HepG2 (cell line): ENCODE measurements at regions not wholly inside any gene's neighbourhood (a gene's known extent, or its start where the extent isn't known, plus 50 kb on each side); places are given as distances from the start of the nearest gene placed in this dataset.

Experiments used
- ATAC-seq: fragments of 200-7000 bp; cut with Tn5 transposase; 3 replicates; pipeline ENCODE4 v1.9.1; 2020; ENCODE audit warnings: mild to moderate bottlenecking, moderate library complexity
- BruUV-seq: library from RNA; stranded (reverse); fragments of 400-500 nt; replicated peaks from 2 replicates; lab custom pipeline; 2021; lab: Mats Ljungman, UMichigan
- CTCF ChIA-PET: fragments of 300-600 bp; formaldehyde crosslinking; extraction: SDS; loops from one replicate; lab custom pipeline; 2021; ENCODE audit warnings: low total read pairs, inconsistent platforms, low intra/inter-chr PET ratio; lab: Yijun Ruan, JAX
- POLR2A ChIA-PET: fragments of 350-600 bp; sonication (Branson Sonifier 250); formaldehyde crosslinking; loops from one replicate; lab custom pipeline; 2020; ENCODE audit warnings: antibody characterized with exemption, inconsistent platforms; lab: Yijun Ruan, JAX
- DNase-seq: peaks from one replicate; pipeline ENCODE4 v3.0.0-alpha.2; 2015; ENCODE audit warnings: low spot score
- FAIRE-seq: peaks from 3 replicates; lab custom pipeline; 2011; peaks lifted over from hg19 to GRCh38; lab: Jason Lieb, UNC
- H2AFZ ChIP-seq: one replicate; pipeline ENCODE4 v1.6.1; 2011; ENCODE audit warnings: low read length, inconsistent platforms
- H3K27ac ChIP-seq: fragments of 300-600 bp; 3 replicates; pipeline ENCODE4 v1.8.0; 2011; ENCODE audit warnings: mixed run types, mild to moderate bottlenecking, mixed read lengths, low read length, inconsistent platforms; ENCODE audit not compliant: insufficient read depth; ENCODE audit errors: extremely low read length
- H3K27me3 ChIP-seq, 2 experiments: fragments of 200-600 bp in 1 of 2; 2 replicates in 1 of 2; 3 replicates in 1 of 2; pipeline versions ENCODE4 v1.6.0 to v1.8.0; 2011; ENCODE audit warnings: low read length in 2 of 2, mild to moderate bottlenecking in 2 of 2, moderate library complexity in 2 of 2, inconsistent platforms in 1 of 2; ENCODE audit not compliant: insufficient read depth in 2 of 2, control insufficient read depth in 1 of 2
- H3K36me3 ChIP-seq, 2 experiments: fragments of 200-600 bp in 1 of 2; replicated peaks in 1 of 2; 2 replicates in 1 of 2; 3 replicates in 1 of 2; pipeline versions ENCODE4 v1.5.1 to v1.8.0; 2011; ENCODE audit warnings: low read length in 2 of 2, inconsistent platforms in 1 of 2; ENCODE audit not compliant: insufficient read depth in 2 of 2, control insufficient read depth in 1 of 2
- H3K4me1 ChIP-seq: 2 replicates; pipeline ENCODE4 v1.5.1; 2012; ENCODE audit warnings: low read length, inconsistent platforms; ENCODE audit not compliant: insufficient read depth
- H3K4me2 ChIP-seq: 2 replicates; pipeline ENCODE4 v1.6.0; 2011; ENCODE audit warnings: low read depth, low read length, inconsistent platforms
- H3K4me3 ChIP-seq, 3 experiments: fragments of 200-600 bp in 1 of 3; sonication (generic), shearing (Covaris generic) in 1 of 3; replicated peaks in 1 of 3; 2 replicates each; pipeline ENCODE4 v1.5.1; 2011 to 2016; ENCODE audit warnings: low read length in 3 of 3, inconsistent platforms in 2 of 3, low read depth in 2 of 3, mild to moderate bottlenecking in 2 of 3, control low read depth in 1 of 3, mixed read lengths in 1 of 3; ENCODE audit not compliant: insufficient read depth in 1 of 3
- H3K79me2 ChIP-seq: one replicate; pipeline ENCODE4 v1.6.1; 2011; ENCODE audit warnings: low read length, inconsistent platforms; ENCODE audit not compliant: insufficient read depth
- H3K9ac ChIP-seq: 2 replicates; pipeline ENCODE4 v1.6.0; 2011; ENCODE audit warnings: mild to moderate bottlenecking, low read depth, low read length, inconsistent platforms; ENCODE audit not compliant: insufficient read depth
- H3K9me3 ChIP-seq: 2 replicates; pipeline ENCODE4 v1.5.1; 2012; ENCODE audit warnings: mild to moderate bottlenecking, low read length
- H4K20me1 ChIP-seq: 2 replicates; pipeline ENCODE4 v1.6.0; 2011; ENCODE audit warnings: inconsistent platforms, mild to moderate bottlenecking, low read length, moderate library complexity; ENCODE audit not compliant: insufficient read depth
- ATF7 ChIP-seq, 2 experiments: fragments of 450-650 bp in 1 of 2; sonication (generic) in 1 of 2; formaldehyde crosslinking in 1 of 2; IDR thresholded peaks; 2 replicates each; pipeline versions ENCODE4 v1.4.0 to v1.6.1; 2016 to 2020; ENCODE audit warnings: antibody characterized with exemption in 1 of 2, mild to moderate bottlenecking in 1 of 2, missing genetic modification reagents in 1 of 2
- CREB1 ChIP-seq, 2 experiments: fragments of 450-650 bp in 1 of 2; IDR thresholded peaks; 2 replicates each; pipeline ENCODE4 v1.6.1; 2016 to 2017; ENCODE audit warnings: control low read depth in 1 of 2, mild to moderate bottlenecking in 1 of 2, missing compliant biosample characterization in 1 of 2, missing genetic modification characterization in 1 of 2
- CREBL2 ChIP-seq: sonication (generic); formaldehyde crosslinking; IDR thresholded peaks from 2 replicates; pipeline ENCODE4 v1.8.1; 2023; ENCODE audit warnings: missing genetic modification reagents, mild to moderate bottlenecking, borderline replicate concordance
- ERF ChIP-seq: IDR thresholded peaks from 2 replicates; pipeline ENCODE4 v1.6.1; 2018; ENCODE audit warnings: missing biosample characterization, missing genetic modification reagents
- HDAC2 ChIP-seq: sonication (generic); formaldehyde crosslinking; IDR thresholded peaks from 2 replicates; pipeline ENCODE4 v1.4.0; 2020; ENCODE audit warnings: missing genetic modification reagents
- KDM6A ChIP-seq: IDR thresholded peaks from 2 replicates; pipeline ENCODE4 v1.6.1; 2016; ENCODE audit warnings: low read depth
- NFATC3 ChIP-seq: sonication (generic); formaldehyde crosslinking; IDR thresholded peaks from 2 replicates; pipeline ENCODE4 v1.5.1; 2020; ENCODE audit warnings: mild to moderate bottlenecking, missing genetic modification reagents
- NFIC ChIP-seq: IDR thresholded peaks from 2 replicates; pipeline ENCODE4 v1.6.1; 2012; ENCODE audit warnings: mild to moderate bottlenecking, low read length, inconsistent platforms
- SIN3B ChIP-seq: fragments of 150-350 bp; IDR thresholded peaks from 2 replicates; pipeline ENCODE4 v1.6.1; 2014; ENCODE audit warnings: low read length
- U2AF1 ChIP-seq: fragments of 200-400 bp; formaldehyde crosslinking; optimal IDR thresholded peaks from 2 replicates; pipeline ENCODE3; 2017; ENCODE audit warnings: mild to moderate bottlenecking, low read depth, low read length
- ZNF644 ChIP-seq: IDR thresholded peaks from 2 replicates; pipeline ENCODE4 v1.6.1; 2016; ENCODE audit warnings: low read depth
- ZNF816 ChIP-seq: sonication (generic); formaldehyde crosslinking; IDR thresholded peaks from 2 replicates; pipeline ENCODE4 v1.8.0; 2022; ENCODE audit warnings: missing genetic modification reagents, mild to moderate bottlenecking, borderline replicate concordance
- WGBS: methylation state at CpG from one replicate; pipeline ENCODE4 v1.1.6; 2017; ENCODE audit warnings: low lambda C conversion rate; 5-methylcytosine and 5-hydroxymethylcytosine counted together
- in situ Hi-C: cut with HindIII; loops from 2 replicates; pipeline ENCODE4 v1.10.0; 2017; ENCODE audit warnings: low pct_unique_long_range_greater_than_20kb; ENCODE audit not compliant: extremely low pct_ligation_motif_present
- intact Hi-C: fragments of 100-400 bp; cut with micrococcal nuclease; formaldehyde crosslinking; loops from one replicate; pipeline ENCODE4 v1.10.0; 2022; ENCODE audit not compliant: unreplicated experiment
- TF ChIP-seq, protein P1 (sequence below): sonication (generic); formaldehyde crosslinking; IDR thresholded peaks from 2 replicates; pipeline ENCODE4 v1.8.0; 2022; ENCODE audit warnings: missing genetic modification reagents, mild to moderate bottlenecking, moderate library complexity, borderline replicate concordance
- TF ChIP-seq, protein P2 (sequence below): sonication (generic); formaldehyde crosslinking; conservative IDR thresholded peaks from 2 replicates; pipeline ENCODE4 v1.8.0; 2022; ENCODE audit warnings: low read depth, missing genetic modification reagents

- DNase-seq: no peak
- no peaks in the 10 kb centered on the region for H4K20me1 ChIP-seq
- no peak for ATAC-seq
- H3K4me3 ChIP-seq: no peak overlapping the region
- BruUV-seq: no TSS peak
- TF ChIP-seq CREB1 (IDR thresholded peaks at IDR 0.05): peak; percentile 65
- TF ChIP-seq CREB1 (CRISPR knock-in tag; IDR thresholded peaks at IDR 0.05): no peak
- TF ChIP-seq, protein P1, sequence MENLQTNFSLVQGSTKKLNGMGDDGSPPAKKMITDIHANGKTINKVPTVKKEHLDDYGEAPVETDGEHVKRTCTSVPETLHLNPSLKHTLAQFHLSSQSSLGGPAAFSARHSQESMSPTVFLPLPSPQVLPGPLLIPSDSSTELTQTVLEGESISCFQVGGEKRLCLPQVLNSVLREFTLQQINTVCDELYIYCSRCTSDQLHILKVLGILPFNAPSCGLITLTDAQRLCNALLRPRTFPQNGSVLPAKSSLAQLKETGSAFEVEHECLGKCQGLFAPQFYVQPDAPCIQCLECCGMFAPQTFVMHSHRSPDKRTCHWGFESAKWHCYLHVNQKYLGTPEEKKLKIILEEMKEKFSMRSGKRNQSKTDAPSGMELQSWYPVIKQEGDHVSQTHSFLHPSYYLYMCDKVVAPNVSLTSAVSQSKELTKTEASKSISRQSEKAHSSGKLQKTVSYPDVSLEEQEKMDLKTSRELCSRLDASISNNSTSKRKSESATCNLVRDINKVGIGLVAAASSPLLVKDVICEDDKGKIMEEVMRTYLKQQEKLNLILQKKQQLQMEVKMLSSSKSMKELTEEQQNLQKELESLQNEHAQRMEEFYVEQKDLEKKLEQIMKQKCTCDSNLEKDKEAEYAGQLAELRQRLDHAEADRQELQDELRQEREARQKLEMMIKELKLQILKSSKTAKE: no peak
- TF ChIP-seq ATF7 (IDR thresholded peaks at IDR 0.05): peak; percentile 85
- TF ChIP-seq ATF7 (CRISPR knock-in tag; IDR thresholded peaks at IDR 0.05): no peak
- H3K9ac ChIP-seq: no peak overlapping the region
- H2AFZ ChIP-seq: no peak overlapping the region
- peaks cover 0 to 21% of the 10 kb centered on the region in 2 experiments; a peak in 2 of 5 replicates for H3K27me3 ChIP-seq
- H3K79me2 ChIP-seq: no peaks in the 10 kb centered on the region
- intact Hi-C loops (no loop called here), in situ Hi-C loops (no loop called here)
- ChIA-PET POLR2A (no interaction called here), CTCF (no interaction called here)
- 76% methylated on average over 2 of the region's 2 CpGs for WGBS
- FAIRE-seq: no peak
- no peaks in the 10 kb centered on the region for H3K9me3 ChIP-seq
- no peak overlapping the region for H3K4me2 ChIP-seq
- H3K27ac ChIP-seq: no peak overlapping the region
- H3K36me3 ChIP-seq: no peaks in the 10 kb centered on the region
- peaks cover 52% of the 10 kb centered on the region for H3K4me1 ChIP-seq
Measured at GRCh38 chr2:224106794-224107193, 67.7 kb upstream of the SERPINE2 start.

- intact Hi-C loops: loop anchor here (1.0 to 5.0 kb wide), 2 partner anchors 41 to 108 kb away; no protein-coding TSS in a partner anchor
- peak; percentile 94 for DNase-seq
- TF ChIP-seq ERF (CRISPR knock-in tag) (0 out of 2 replicates have a peak, but pooled peaks have one; percentile 35), HDAC2 (CRISPR knock-in tag) (peak; percentile 68; the same call in 1 of the 2 replicates), NFIC (peak; percentile 62; the same call in 1 of the 2 replicates), CREBL2 (CRISPR knock-in tag) (no peak), SIN3B (no peak), ZNF816 (CRISPR knock-in tag) (no peak), U2AF1 (no peak), ZNF644 (CRISPR knock-in tag) (peak; percentile 99), KDM6A (CRISPR knock-in tag) (no peak), NFATC3 (CRISPR knock-in tag) (no peak)
- TF ChIP-seq, protein P2, sequence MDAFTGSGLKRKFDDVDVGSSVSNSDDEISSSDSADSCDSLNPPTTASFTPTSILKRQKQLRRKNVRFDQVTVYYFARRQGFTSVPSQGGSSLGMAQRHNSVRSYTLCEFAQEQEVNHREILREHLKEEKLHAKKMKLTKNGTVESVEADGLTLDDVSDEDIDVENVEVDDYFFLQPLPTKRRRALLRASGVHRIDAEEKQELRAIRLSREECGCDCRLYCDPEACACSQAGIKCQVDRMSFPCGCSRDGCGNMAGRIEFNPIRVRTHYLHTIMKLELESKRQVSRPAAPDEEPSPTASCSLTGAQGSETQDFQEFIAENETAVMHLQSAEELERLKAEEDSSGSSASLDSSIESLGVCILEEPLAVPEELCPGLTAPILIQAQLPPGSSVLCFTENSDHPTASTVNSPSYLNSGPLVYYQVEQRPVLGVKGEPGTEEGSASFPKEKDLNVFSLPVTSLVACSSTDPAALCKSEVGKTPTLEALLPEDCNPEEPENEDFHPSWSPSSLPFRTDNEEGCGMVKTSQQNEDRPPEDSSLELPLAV: no peak
Measured at GRCh38 chr2:224104668-224105386, 65.7 kb upstream of the SERPINE2 start.

More at GRCh38 chr2:224104668-224105386, 65.7 kb upstream of the SERPINE2 start:
- Histone ChIP-seq H3K9me3 (no peaks in the 10 kb centered on the region), H2AFZ (peak overlapping the region; percentile 7), H3K4me1 (peaks cover 46% of the 10 kb centered on the region), H3K36me3 (no peaks in the 10 kb centered on the region), H3K27me3 (peaks cover 0 to 2% of the 10 kb centered on the region in 2 experiments; a peak in 2 of 5 replicates), H3K4me3 (peak overlapping the region in 1 of 3 experiments; percentile 20; a peak in 1 of 6 replicates), H3K79me2 (no peaks in the 10 kb centered on the region), H3K27ac (peak overlapping the region; percentile 68), H4K20me1 (no peaks in the 10 kb centered on the region), H3K9ac (peak overlapping the region; percentile 37), H3K4me2 (peak overlapping the region; percentile 55)
- 25% methylated on average over 1 of the region's 1 CpG for WGBS
- BruUV-seq: TSS peak; percentile 64
- FAIRE-seq: peak; percentile 70
- ChIA-PET POLR2A (no interaction called here), CTCF (no interaction called here)
- peak; percentile 95 for ATAC-seq
- in situ Hi-C loops: no loop called here
